IMR-90 (cell line): ENCODE measurements at regions not wholly inside any gene's neighbourhood (a gene's known extent, or its start where the extent isn't known, plus 50 kb on each side); places are given as distances from the start of the nearest gene placed in this dataset.

Source experiments
- ATAC-seq: fragments of 200-7000 bp; cut with Tn5 transposase; 2 replicates; pipeline ENCODE4 v1.9.1; 2020; ENCODE audit warnings: low read depth, mild to moderate bottlenecking, moderate library complexity
- BruUV-seq: library from RNA; stranded (reverse); fragments of 400-500 nt; replicated peaks from 2 replicates; lab custom pipeline; 2021; lab: Mats Ljungman, UMichigan
- CTCF ChIA-PET: fragments of 300-600 bp; formaldehyde crosslinking; extraction: SDS; loops from one replicate; lab custom pipeline; 2021; ENCODE audit warnings: antibody characterized with exemption; lab: Yijun Ruan, JAX
- POLR2A ChIA-PET: fragments of 300-600 bp; sonication (Branson Sonifier 250); formaldehyde crosslinking; loops from one replicate; lab custom pipeline; 2022; ENCODE audit warnings: antibody characterized with exemption; ENCODE audit not compliant: unreplicated experiment; lab: Charles Lee
- DNase-seq: peaks from one replicate; pipeline ENCODE4 v3.0.0; 2013
- H2AFZ ChIP-seq: replicated peaks from 2 replicates; pipeline ENCODE3; 2013; ENCODE audit warnings: low read length, mild to moderate bottlenecking; ENCODE audit not compliant: poor library complexity
- H2AK5ac ChIP-seq: 2 replicates; pipeline ENCODE4 v1.6.1; 2013; ENCODE audit warnings: low read depth, low read length, inconsistent platforms
- H2AK9ac ChIP-seq: replicated peaks from 2 replicates; pipeline ENCODE3; 2013; ENCODE audit warnings: mild to moderate bottlenecking, low read depth, low read length, moderate library complexity; ENCODE audit not compliant: poor library complexity
- H2BK120ac ChIP-seq: 2 replicates; pipeline ENCODE4 v1.6.1; 2013; ENCODE audit warnings: low read depth, low read length, inconsistent platforms
- H2BK15ac ChIP-seq: 3 replicates; pipeline ENCODE4 v1.6.1; 2013; ENCODE audit warnings: low read depth, low read length, inconsistent platforms
- H2BK20ac ChIP-seq: 2 replicates; pipeline ENCODE4 v1.6.1; 2013; ENCODE audit warnings: low read depth, mild to moderate bottlenecking, inconsistent platforms, low read length, moderate library complexity
- H2BK5ac ChIP-seq: 2 replicates; pipeline ENCODE4 v1.6.1; 2013; ENCODE audit warnings: mild to moderate bottlenecking, low read depth, low read length, inconsistent platforms; ENCODE audit not compliant: poor library complexity, severe bottlenecking
- H3K14ac ChIP-seq: replicated peaks from 2 replicates; pipeline ENCODE4 v1.6.1; 2013; ENCODE audit warnings: low read depth, low read length, inconsistent platforms
- H3K18ac ChIP-seq: 2 replicates; pipeline ENCODE4 v1.6.1; 2013; ENCODE audit warnings: low read depth, low read length, control low read depth
- H3K23ac ChIP-seq: 2 replicates; pipeline ENCODE4 v1.6.1; 2013; ENCODE audit warnings: low read depth, low read length, inconsistent platforms
- H3K27ac ChIP-seq: 2 replicates; pipeline ENCODE4 v1.5.1; 2013; ENCODE audit warnings: mild to moderate bottlenecking, control low read depth, low read length; ENCODE audit not compliant: insufficient read depth
- H3K27me3 ChIP-seq: 2 replicates; pipeline ENCODE4 v1.6.1; 2013; ENCODE audit warnings: low read length; ENCODE audit not compliant: control insufficient read depth, insufficient read depth
- H3K36me3 ChIP-seq: 2 replicates; pipeline ENCODE4 v1.6.1; 2013; ENCODE audit warnings: low read length, mixed read lengths; ENCODE audit not compliant: control insufficient read depth, insufficient read depth
- H3K4ac ChIP-seq: 2 replicates; pipeline ENCODE4 v1.6.1; 2013; ENCODE audit warnings: low read depth, low read length, inconsistent platforms
- H3K4me1 ChIP-seq: 2 replicates; pipeline ENCODE4 v1.6.1; 2013; ENCODE audit warnings: low read length, mixed read lengths; ENCODE audit not compliant: control insufficient read depth, insufficient read depth
- H3K4me2 ChIP-seq: 2 replicates; pipeline ENCODE4 v1.6.1; 2013; ENCODE audit warnings: low read depth, mild to moderate bottlenecking, control low read depth, low read length, moderate library complexity
- H3K4me3 ChIP-seq: 2 replicates; pipeline ENCODE4 v1.5.1; 2013; ENCODE audit warnings: low read depth, mild to moderate bottlenecking, control low read depth, low read length, moderate library complexity; ENCODE audit not compliant: insufficient read depth
- H3K56ac ChIP-seq: 2 replicates; pipeline ENCODE4 v1.6.1; 2013; ENCODE audit warnings: low read length, inconsistent platforms; ENCODE audit not compliant: insufficient read depth; ENCODE audit errors: extremely low read depth
- H3K79me1 ChIP-seq, 2 experiments: 2 replicates each; pipeline ENCODE4 v1.6.1; 2013; ENCODE audit warnings: low read length in 2 of 2, inconsistent platforms in 1 of 2, low read depth in 1 of 2
- H3K9ac ChIP-seq: 2 replicates; pipeline ENCODE4 v1.6.1; 2013; ENCODE audit warnings: low read depth, low read length, control low read depth
- H3K9me1 ChIP-seq: 2 replicates; pipeline ENCODE4 v1.6.1; 2013; ENCODE audit warnings: low read length, inconsistent platforms; ENCODE audit not compliant: insufficient read depth
- H3K9me3 ChIP-seq: 2 replicates; pipeline ENCODE4 v1.6.1; 2013; ENCODE audit warnings: low read length; ENCODE audit not compliant: control insufficient read depth, insufficient read depth
- H4K20me1 ChIP-seq: 2 replicates; pipeline ENCODE4 v1.6.1; 2013; ENCODE audit warnings: low read length, inconsistent platforms; ENCODE audit not compliant: insufficient read depth
- H4K5ac ChIP-seq: 2 replicates; pipeline ENCODE4 v1.6.1; 2013; ENCODE audit warnings: mild to moderate bottlenecking, low read depth, low read length, control low read depth
- H4K8ac ChIP-seq, 2 experiments: 2 replicates each; pipeline ENCODE4 v1.6.1; 2013; ENCODE audit warnings: low read depth in 2 of 2, low read length in 2 of 2, control low read depth in 1 of 2, inconsistent platforms in 1 of 2
- H4K91ac ChIP-seq: 2 replicates; pipeline ENCODE4 v1.6.1; 2013; ENCODE audit warnings: low read depth, low read length, inconsistent platforms; ENCODE audit not compliant: insufficient read depth
- CHD1 ChIP-seq: IDR thresholded peaks from 2 replicates; pipeline ENCODE4 v1.6.1; 2012; ENCODE audit warnings: low read depth, low read length, improper control_type of control experiment
- ELK1 ChIP-seq: fragments of 150-350 bp; IDR thresholded peaks from 2 replicates; pipeline ENCODE4 v1.6.1; 2016; ENCODE audit warnings: low read depth, mild to moderate bottlenecking, low read length, moderate library complexity, borderline replicate concordance
- WGBS, 2 experiments: methylation state at CpG; one replicate each; pipeline versions ENCODE4 v1.1.5 to v1.1.7; 2013; ENCODE audit warnings: missing lambda C conversion rate in 2 of 2; ENCODE audit not compliant: insufficient read length in 1 of 2; ENCODE audit errors: extremely low coverage in 2 of 2; 5-methylcytosine and 5-hydroxymethylcytosine counted together
- dilution Hi-C: fragments of 300-500 bp; cut with HindIII; formaldehyde crosslinking; loops from one replicate; pipeline ENCODE4 v1.14.3; 2018; ENCODE audit warnings: low sequenced_read_pairs; ENCODE audit not compliant: unreplicated experiment
- in situ Hi-C: fragments of 300-500 bp; cut with MboI; formaldehyde crosslinking; loops from 3 replicates; pipeline ENCODE4 v1.14.3; 2019; ENCODE audit warnings: low sequenced_read_pairs, inconsistent platforms, mixed read lengths
- intact Hi-C: fragments of 100-400 bp; cut with micrococcal nuclease; formaldehyde crosslinking; loops from 2 replicates; pipeline ENCODE4 v1.10.0; 2022

- Histone ChIP-seq H3K9me1 (no peaks in the 10 kb centered on the region), H2AK9ac (no peak overlapping the region), H3K36me3 (no peaks in the 10 kb centered on the region), H2BK15ac (no peak overlapping the region), H3K9me3 (peaks cover 23% of the 10 kb centered on the region), H2BK20ac (no peak overlapping the region), H3K27ac (no peak overlapping the region), H3K23ac (no peak overlapping the region), H3K4ac (no peak overlapping the region), H3K4me1 (no peaks in the 10 kb centered on the region), H3K27me3 (no peaks in the 10 kb centered on the region), H3K4me3 (no peak overlapping the region), H3K4me2 (no peak overlapping the region), H2AK5ac (no peak overlapping the region), H3K9ac (no peak overlapping the region), H4K8ac (no peak overlapping the region), H3K56ac (no peak overlapping the region), H2BK120ac (no peak overlapping the region), H4K20me1 (no peaks in the 10 kb centered on the region), H3K18ac (no peak overlapping the region), H2AFZ (no peak overlapping the region), H4K91ac (no peak overlapping the region), H3K79me1 (no peaks in the 10 kb centered on the region), H4K5ac (no peak overlapping the region), H2BK5ac (no peak overlapping the region), H3K14ac (no peak overlapping the region)
- intact Hi-C loops, result no loop called here
- TF ChIP-seq CHD1 (no peak), ELK1 (no peak)
- in situ Hi-C loops, result no loop called here
- no CpG with 5 or more reads among the region's 2 CpGs for WGBS, 2 experiments
- CTCF ChIA-PET, result no interaction called here
- POLR2A ChIA-PET, result no interaction called here
- BruUV-seq, result no TSS peak
- DNase-seq (no peak), ATAC-seq (no peak)
- dilution Hi-C loops, result no loop called here
These were observed 350.5 kb upstream of the NETO1 start for GRCh38 chr18:73218293-73218692.
